NCI-H524 treated with DMSO at 0.1 percent for 48 hours (cell line): ENCODE measurements at regions not wholly inside any gene's neighbourhood (a gene's known extent, or its start where the extent isn't known, plus 50 kb on each side); places are given as distances from the start of the nearest gene placed in this dataset.
"Not testable (repeated sequence)": the region's sequence is repeated elsewhere in the genome, so short reads cannot be mapped to it uniquely, and the experiment has no call there.

Experiments
- DNase-seq: peaks from one replicate; lab custom pipeline; 2025; lab: John Stamatoyannopoulos, UW

GRCh38 chr18:1671710-1672109, 767.0 kb downstream of the ADCYAP1 start:
- DNase-seq = not testable (repeated sequence)

- DNase-seq = no peak
These were observed 771.7 kb downstream of the ADCYAP1 start for GRCh38 chr18:1676387-1676786.

GRCh38 chr18:1680108-1680507, 775.4 kb downstream of the ADCYAP1 start:
- DNase-seq = no peak

GRCh38 chr18:1691863-1692262, 787.2 kb downstream of the ADCYAP1 start:
- DNase-seq = no peak

GRCh38 chr18:1708006-1708405, 803.3 kb downstream of the ADCYAP1 start:
- no peak for DNase-seq

DNA sequence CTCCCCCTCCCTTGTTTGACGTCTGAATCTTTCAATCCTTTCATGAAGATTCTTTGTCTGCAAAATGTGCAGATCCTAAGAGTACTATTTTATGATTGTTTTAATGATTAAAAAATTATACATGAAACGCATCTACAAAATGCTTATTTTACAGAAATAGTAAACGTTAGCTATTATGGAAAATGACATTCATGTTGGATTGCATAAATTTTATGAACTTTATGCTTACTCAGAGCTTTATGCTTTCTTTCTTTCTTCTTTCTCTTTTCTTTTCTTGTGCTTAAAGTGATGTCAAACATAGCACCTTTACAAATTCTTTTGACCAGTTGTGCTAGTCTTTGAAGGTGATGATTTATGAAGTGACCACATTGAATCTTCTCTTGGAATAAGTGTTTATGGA, 805.4 kb downstream of the ADCYAP1 start:
- DNase-seq = no peak

DNA sequence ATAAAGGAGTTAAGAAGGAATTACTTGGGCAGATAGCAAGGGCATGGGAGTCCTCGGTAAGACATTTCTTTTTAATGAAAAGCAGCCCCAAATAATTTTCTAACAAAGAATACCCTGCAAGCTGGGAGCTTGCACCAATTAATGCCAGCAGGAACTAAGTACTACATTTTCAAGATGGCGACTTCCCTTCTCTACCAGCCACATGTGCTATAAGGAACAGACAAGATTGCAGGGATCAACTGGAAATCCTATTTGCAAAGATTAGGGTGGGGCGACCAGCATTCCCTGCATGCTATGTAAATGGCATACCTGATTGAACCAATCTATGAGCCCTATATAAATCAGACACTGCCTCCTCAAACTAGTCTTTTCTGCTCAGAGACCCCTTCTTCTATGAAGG, 827.5 kb downstream of the ADCYAP1 start:
- no peak for DNase-seq

GRCh38 chr18:1746131-1746530, 825.2 kb downstream of the METTL4 start:
- DNase-seq = no peak

- DNase-seq = no peak
These were observed 820.1 kb downstream of the METTL4 start for GRCh38 chr18:1751249-1751648.

DNA sequence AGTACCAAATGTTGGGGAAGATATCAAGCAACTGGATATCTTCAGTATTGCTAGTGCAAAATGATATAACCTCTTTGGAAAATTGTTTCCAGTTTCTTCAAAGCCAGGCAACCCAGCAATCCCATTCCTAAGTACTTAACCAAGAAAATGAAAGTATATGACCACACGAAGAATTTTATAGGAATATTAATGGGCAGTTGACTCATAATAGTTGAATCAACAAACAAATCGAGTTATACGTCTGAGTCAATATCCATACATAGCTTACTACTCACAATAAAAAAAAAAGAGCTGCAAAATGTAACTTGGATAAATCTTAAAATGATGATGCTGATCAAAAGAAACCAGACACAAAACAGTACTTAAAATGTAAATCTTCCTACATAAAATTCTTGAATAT, 810.4 kb downstream of the METTL4 start:
- no peak for DNase-seq

GRCh38 chr18:1774261-1774660, 797.0 kb downstream of the METTL4 start:
- DNase-seq = no peak

GRCh38 chr18:1777843-1778242, 793.5 kb downstream of the METTL4 start:
- no peak for DNase-seq

DNA sequence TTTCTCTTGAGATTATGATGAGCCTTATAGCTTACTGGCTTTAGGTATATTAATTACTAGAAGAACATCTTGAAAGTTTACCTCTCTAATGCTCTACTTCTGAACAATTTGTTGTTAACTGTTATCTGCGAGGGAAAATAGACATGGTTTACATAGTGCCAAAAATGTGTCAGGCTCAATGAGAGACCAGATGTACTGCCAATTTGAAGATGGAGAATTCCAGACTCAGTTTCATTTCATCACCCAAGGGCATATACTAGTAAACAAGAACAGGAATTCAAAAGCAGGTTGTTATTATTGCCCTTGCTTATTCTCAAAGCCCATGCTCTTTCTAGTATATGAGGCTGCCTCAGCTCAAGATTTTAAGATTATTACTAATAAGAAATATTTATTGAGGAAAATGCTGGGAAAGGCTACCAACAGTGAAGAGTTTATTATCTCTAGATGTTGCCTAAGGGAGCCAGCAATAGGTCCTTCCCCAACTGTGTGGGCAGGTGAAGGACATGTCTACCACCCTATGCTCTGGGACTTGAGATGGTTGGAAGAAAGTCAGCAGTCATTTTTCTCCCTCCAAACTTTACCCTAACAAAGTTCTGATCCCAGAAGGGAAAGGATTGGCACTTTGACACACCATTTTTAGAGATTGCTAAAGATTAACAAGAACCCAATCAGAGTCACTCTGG, 792.7 kb downstream of the METTL4 start:
- DNase-seq = no peak

- DNase-seq = no peak
These were observed 791.7 kb downstream of the METTL4 start for GRCh38 chr18:1779587-1779986.

- no peak for DNase-seq
These were observed 787.2 kb downstream of the METTL4 start for GRCh38 chr18:1784113-1784512.

DNA sequence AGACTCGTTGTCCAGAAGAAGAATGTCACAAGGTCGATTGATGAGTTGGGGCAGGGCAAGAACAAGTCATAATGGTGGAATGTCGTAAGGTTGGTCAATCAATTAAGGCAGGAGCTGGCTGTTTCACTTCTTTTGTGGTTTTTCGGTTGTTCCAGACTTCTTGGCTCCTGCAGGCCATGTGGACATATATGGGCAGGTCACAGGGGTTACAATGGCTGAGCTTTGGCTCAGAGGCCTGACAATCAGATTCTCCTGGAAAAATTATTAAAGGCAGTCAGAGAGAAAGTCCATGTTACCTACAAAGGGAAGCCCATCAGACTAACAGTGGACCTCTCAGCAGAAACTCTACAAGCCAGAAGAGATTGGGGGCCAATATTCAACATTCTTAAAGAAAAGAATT, 785.3 kb downstream of the METTL4 start:
- DNase-seq = not testable (repeated sequence)

DNA sequence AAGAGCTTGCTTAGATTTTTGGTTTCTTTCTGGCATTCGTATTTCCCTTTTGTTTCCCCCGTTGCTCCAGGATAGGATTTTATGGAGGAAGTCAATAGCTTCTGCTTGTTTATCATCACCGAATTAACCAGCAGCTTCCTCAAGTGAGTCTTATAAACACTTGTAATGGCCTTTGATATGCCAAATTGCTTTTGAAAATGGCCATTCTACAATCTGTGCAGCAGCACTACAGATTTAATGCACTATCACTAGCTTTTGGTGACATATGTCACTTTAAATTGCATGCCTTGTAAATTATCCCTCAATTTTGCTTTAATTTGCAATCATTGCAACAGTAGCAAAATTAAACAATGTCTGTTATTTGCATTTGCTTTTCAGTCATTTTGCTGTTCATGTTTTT, 774.7 kb downstream of the METTL4 start:
- DNase-seq = peak; percentile 41

- DNase-seq = peak; percentile 64
These were observed 774.1 kb downstream of the METTL4 start for GRCh38 chr18:1797235-1797634.

DNA sequence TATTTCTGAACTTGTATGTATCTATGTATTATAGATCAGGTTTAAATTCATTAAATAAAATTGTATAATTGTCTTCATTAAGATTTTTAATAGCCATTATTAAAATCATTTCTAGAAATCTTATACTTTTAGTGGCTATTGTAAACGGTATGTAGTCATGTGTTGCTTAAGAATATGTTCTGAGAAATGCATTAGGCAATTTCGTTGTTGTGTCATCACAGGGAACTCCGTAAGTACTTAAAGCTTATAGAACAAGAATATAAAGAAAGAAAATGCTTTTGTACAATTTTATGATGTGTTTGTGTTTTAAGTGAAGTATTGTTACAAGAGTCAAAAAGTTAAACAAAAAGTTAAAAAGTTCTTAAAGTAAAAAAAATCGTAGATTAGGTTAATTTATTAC, 765.8 kb downstream of the METTL4 start:
- no peak for DNase-seq

DNA sequence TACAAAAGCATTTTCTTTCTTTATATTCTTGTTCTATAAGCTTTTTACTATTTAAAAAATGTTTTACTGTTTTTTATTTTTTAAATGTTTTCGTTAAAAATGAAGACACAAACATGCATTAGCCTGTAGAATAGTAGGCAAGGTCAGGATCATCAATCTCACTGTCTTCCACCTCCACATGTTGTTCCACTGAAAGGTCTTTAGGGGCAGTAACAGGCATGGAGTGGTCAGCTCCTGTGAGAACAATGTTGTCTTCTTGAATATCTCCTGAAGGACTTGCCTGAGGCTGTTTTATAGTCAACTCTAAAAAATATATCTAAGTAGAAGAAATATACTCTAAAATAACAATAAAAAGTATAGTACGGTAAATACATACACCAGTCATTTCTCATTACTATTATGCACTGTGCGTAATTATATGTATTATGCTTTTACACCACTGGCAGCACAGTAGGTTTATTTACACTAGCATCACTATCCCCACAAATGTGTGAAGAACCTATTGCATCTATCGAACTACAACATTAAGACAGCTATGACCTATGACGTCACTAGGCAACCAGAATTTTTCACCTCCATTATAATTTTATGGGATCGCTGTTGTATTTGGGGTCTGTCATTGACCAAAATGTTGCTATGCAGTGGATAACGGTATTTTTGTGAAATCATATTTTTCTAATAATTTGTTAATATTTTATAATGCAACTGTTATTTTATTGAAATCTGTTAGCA, 764.3 kb downstream of the METTL4 start:
- no peak for DNase-seq

GRCh38 chr18:1811282-1811681, 760.0 kb downstream of the METTL4 start:
- DNase-seq = no peak

GRCh38 chr18:1825296-1825695, 746.0 kb downstream of the METTL4 start:
- no peak for DNase-seq

DNA sequence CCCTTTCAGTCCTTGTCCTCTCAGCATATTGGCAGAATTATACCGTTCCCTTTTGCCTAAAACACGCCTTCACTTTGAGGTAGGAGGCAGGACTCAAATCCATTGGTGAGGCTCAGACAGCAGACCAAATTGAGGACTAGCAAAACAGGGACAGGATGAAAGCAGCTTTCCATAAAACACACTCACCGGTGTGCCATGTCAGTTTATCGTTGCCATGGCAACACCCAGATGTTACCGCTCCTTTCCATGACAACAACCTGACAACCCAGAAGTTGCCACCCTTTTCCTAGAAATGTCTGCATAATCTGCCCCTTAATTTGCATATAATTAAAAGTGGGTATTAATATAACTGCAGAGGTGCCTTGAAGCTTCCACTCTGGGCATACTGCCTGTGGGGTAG, 730.4 kb downstream of the METTL4 start:
- DNase-seq = no peak

GRCh38 chr18:1846640-1847039, 724.7 kb downstream of the METTL4 start:
- DNase-seq = no peak
